HuH-7 (cell line): ENCODE measurements at regions not wholly inside any gene's neighbourhood (a gene's known extent, or its start where the extent isn't known, plus 50 kb on each side); places are given as distances from the start of the nearest gene placed in this dataset.
A peak's percentile ranks its signal among the peaks of the same experiment; 100 is the strongest.

Experiments
- DNase-seq: peaks from one replicate; pipeline ENCODE4 v3.0.0; 2011; ENCODE audit warnings: low spot score

DNA sequence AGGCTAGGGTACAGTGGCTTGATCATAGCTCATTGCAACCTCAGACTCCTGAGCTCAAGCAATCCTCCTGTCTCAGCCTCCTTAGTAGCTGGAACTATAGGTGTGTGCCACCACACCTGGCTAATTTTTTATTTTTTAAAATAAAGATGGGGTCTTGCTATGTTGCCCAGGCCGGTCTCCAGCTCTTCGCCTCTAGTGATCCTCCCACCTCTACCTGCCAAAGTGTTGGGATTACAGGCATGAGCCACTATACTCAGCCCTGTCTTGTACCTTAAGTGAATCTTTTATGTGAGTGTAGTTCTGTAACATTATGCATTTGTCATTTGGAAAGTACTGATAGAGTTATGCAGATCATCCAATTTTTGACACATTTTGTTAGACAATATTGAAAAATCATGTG is 66.9 kb upstream of the C15orf39 start:
- no peak for DNase-seq

- DNase-seq = no peak
Measured at GRCh38 chr15:75136118-75136517, 65.6 kb upstream of the C15orf39 start.

DNA sequence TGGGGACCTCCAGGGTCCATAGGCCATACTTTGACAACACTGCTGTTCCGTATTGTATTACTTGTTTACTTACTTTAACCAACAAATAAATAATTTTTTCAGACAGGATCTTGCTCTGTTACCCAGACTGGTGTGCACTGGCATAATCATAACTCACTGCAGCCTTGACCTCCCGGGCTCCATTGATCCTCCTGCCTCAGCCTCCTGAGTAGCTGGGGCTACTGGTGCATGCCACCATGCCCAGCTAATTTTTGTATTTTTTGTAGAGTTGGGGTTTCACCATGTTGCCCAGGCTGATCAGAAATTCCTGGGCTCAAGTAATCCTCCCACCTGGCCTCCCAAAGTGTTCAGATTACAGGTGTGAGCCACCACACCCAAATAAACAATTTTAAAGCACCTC is 64.9 kb upstream of the C15orf39 start:
- no peak for DNase-seq

DNA sequence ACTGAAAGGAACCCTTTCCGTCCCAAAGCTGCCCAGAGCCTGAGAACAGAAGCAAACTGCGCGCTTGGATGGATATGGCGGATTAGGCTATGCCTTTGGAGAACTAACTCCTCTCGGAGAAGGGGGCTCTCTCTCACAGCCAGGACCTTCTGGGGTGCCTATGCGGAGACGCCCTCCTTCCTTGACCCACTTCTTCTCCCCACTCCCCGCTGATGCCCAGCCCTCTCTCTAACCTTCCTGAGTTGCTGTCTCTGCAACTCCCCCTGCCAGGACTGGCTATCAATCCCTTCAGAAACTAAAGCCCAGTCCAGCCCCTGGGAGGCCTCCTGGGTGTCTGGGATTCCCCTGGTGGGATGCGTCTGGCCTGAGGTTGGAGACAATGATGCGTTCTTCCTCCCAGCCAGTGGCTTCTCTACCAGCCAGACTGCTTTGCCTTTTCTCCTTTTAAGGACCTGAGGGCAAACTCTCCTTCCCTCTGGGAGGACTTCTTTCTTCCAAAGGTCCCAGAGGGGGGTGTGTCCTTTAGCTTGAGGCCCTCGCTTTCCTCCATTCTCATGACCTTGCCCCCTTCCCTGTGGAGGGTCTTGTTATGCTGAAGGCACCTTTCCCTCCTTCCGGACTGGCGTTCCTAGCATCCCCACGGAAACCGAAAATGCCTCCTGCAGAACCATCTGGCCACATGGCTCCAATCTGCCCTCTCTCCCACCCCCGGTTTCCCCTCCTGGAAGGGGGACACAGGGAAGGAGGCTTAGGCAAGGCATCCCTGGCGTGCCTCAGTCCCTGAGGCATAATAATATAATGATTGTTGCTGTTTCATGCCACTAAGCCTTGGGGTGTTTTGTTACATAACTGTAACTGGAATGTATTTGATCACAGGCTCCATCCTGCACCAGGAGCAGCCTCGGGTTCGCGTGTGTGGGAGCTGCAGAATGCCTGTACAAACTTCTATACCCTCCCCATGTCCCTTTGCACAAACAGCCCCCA is 63.4 kb upstream of the C15orf39 start:
- DNase-seq = no peak

GRCh38 chr15:75140080-75140879 is 61.4 kb upstream of the C15orf39 start:
- DNase-seq = peak; percentile 79

DNA sequence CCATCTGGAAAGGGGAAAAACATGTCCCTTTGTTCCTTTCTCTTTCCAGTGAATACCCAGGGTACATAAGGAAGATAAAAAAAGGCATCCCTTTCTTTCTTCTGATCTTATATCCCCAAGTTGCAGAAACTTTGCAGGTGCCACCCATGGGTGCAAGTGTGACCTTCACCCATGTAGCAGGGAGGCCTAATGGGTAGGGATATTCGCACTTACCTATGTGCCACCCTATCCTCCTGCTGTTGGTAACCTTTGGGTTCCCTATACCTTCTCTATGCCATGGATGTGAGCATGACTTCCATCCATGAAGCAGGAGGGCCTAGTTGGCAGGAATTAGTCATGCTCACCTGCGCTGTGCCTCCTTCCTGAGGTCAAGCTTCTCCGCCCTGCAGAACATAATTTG is 59.2 kb upstream of the C15orf39 start:
- DNase-seq = no peak

DNA sequence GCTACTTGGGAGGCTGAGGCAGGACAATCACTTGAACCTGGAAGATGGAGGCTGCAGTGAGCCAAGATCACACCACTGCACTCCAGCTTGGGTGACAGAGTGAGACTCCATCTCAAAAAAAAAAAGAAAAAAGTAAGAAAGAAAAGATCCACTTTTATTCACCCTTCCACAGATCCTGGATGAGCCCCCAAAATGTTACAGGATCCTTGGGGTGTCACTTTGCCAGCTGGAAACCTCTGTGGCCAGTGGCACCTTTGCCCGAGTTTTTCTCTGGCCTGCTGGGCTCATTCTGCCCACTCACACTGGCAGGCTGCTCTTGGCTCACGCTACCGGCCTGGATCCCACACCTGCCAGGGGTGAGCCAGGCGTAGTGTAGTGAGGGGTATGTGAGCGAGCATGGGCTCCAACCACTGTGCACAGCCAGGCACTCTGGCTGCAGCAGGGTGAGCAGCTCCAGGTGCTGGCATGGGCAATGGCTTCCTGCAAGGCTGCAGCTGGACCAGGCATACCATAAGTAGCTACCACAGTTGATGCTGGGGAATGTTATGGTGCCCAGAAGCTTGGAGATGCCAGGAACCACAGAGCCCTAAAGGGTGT is 57.8 kb upstream of the C15orf39 start:
- DNase-seq = no peak

DNA sequence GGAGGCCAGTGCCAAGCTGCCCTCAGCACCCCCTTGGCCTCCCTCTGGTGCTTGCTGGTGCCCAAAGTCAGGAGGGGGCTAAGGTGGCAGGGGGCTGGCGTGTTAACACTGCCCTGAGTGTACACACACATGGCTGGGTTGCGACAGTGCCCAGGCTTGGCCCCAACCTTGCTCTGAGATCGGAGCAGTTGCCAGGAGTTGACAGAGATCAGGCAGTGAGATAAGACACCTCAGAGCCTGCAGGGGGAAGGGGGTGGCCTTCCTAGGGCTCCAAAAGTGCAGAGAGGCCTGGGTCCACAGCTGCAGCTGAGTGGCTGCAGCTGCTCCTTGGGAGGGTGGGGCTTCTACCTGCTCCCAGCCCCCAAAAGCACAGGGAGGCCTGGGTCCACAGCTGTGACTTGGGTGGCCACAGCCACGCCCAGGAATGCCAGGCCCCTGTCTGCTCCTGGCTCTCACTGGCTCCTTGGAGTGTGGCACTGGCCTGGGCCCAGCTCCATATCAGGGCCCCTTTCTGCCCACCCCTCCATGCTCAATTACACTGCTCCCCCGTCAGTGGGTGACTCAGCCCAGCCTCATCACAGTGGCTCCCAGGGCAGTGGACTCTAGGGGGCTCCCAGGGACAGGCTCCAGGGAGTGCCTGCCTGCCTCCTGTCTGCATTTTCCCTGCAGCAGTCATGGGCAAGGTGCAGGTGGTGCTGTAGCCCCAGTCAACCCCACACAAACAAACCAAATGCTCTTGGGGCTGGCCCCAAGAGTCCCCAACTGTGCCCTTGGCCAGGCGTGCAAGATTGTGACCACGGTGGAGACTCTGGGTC is 56.4 kb upstream of the C15orf39 start:
- DNase-seq = no peak

DNA sequence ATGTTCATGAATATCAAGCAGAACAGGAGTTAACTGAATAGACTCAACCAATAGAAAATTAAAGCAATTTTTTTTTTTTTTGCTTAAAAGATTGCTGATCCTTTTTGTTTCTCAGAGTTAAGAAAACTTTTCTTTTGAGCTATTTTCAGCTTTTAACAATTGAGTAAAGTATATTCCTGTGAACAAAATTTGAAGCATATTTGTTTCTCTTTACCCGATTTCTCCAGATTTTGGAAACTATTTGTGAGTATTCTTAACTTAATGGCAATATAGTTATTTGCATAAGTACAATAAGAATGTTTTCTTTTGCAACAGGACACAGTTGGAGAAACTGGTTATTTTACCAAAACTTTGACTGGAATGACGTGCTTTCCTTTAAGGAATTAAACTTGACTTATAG is 53.4 kb upstream of the C15orf39 start:
- DNase-seq = no peak

DNA sequence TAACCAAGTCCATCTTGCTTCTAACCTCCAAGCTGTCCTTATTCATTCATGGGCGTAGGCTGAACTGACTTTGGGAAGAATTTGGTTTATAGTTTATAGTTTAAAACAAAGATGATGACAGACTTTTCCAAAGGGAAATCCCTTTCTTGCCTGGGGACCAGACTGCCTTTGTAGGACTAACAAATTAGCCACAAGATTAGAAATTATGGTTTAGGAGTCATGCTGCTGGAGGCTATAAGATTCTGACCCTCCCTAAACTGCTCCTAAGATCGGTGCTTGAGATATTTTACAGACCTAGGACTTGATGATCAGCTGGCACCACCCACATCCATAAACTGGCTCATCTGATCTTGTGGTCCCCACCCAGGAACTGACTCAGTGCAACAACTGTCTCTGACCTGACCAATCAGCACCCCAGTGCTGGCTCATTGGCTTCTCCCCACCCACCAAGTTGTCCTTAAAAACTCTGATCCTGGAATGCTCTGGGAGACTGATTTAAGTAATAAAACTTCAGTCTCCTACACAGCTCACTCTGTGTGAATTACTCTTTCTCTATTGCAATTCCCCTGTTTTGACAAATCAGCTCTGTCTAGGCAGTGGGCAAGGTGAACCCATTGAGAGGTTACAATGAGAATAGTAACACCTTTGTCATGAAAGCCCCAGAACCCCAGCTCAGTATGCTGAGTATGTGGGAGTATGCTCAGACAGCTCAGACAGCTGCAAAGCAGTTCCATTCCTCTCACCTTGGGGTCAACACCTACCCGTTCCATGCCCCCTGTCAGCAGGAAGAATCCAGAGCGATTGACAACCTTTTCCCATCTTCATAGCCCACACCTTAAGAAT is 51.6 kb upstream of the C15orf39 start:
- DNase-seq = no peak

GRCh38 chr15:75151214-75152128 is 50.2 kb upstream of the C15orf39 start:
- DNase-seq = no peak
